ENCODE measurements at regions not wholly inside any gene's neighbourhood (a gene's known extent, or its start where the extent isn't known, plus 50 kb on each side); places are given as distances from the start of the nearest gene placed in this dataset.

- Histone ChIP-seq H3K27ac (ENCODE audit: low read depth in 2 of 2, low read length in 2 of 2) (no peak overlapping the region), H3K4me1 (ENCODE audit: control insufficient read depth in 2 of 2, insufficient read depth in 2 of 2, low read length in 2 of 2) (no peaks in the 10 kb centered on the region), H3K9me3 (ENCODE audit: control insufficient read depth in 2 of 2, low read length in 2 of 2) (no peaks in the 10 kb centered on the region), H3K4me3 (ENCODE audit: low read length in 2 of 2) (no peak overlapping the region), H3K27me3 (ENCODE audit: control insufficient read depth in 2 of 2, insufficient read depth in 2 of 2, low read length in 2 of 2) (no peaks in the 10 kb centered on the region), H3K9ac (ENCODE audit: low read depth in 1 of 2, low read length in 2 of 2) (no peak overlapping the region), H3K36me3 (ENCODE audit: control insufficient read depth in 2 of 2, insufficient read depth in 2 of 2, low read length in 2 of 2) (no peaks in the 10 kb centered on the region)
Measured at GRCh38 chr14:86050072-86050683, 520.2 kb downstream of the FLRT2 start.

GRCh38 chr14:86039176-86039575, 509.2 kb downstream of the FLRT2 start:
- Histone ChIP-seq H3K4me3 (ENCODE audit: low read length in 2 of 2) (no peak overlapping the region), H3K9me3 (ENCODE audit: control insufficient read depth in 2 of 2, low read length in 2 of 2) (no peaks in the 10 kb centered on the region), H3K9ac (ENCODE audit: low read depth in 1 of 2, low read length in 2 of 2) (no peak overlapping the region), H3K27ac (ENCODE audit: low read depth in 2 of 2, low read length in 2 of 2) (no peak overlapping the region), H3K4me1 (ENCODE audit: control insufficient read depth in 2 of 2, insufficient read depth in 2 of 2, low read length in 2 of 2) (no peaks in the 10 kb centered on the region), H3K27me3 (ENCODE audit: control insufficient read depth in 2 of 2, insufficient read depth in 2 of 2, low read length in 2 of 2) (no peaks in the 10 kb centered on the region), H3K36me3 (ENCODE audit: control insufficient read depth in 2 of 2, insufficient read depth in 2 of 2, low read length in 2 of 2) (no peaks in the 10 kb centered on the region)

GRCh38 chr14:86038387-86039042, 508.6 kb downstream of the FLRT2 start:
- Histone ChIP-seq H3K9ac (ENCODE audit: low read depth in 1 of 2, low read length in 2 of 2) (no peak overlapping the region), H3K36me3 (ENCODE audit: control insufficient read depth in 2 of 2, insufficient read depth in 2 of 2, low read length in 2 of 2) (no peaks in the 10 kb centered on the region), H3K27ac (ENCODE audit: low read depth in 2 of 2, low read length in 2 of 2) (no peak overlapping the region), H3K4me3 (ENCODE audit: low read length in 2 of 2) (no peak overlapping the region), H3K27me3 (ENCODE audit: control insufficient read depth in 2 of 2, insufficient read depth in 2 of 2, low read length in 2 of 2) (no peaks in the 10 kb centered on the region), H3K4me1 (ENCODE audit: control insufficient read depth in 2 of 2, insufficient read depth in 2 of 2, low read length in 2 of 2) (no peaks in the 10 kb centered on the region), H3K9me3 (ENCODE audit: control insufficient read depth in 2 of 2, low read length in 2 of 2) (no peaks in the 10 kb centered on the region)

GRCh38 chr14:86035882-86036281, 505.9 kb downstream of the FLRT2 start:
- Histone ChIP-seq H3K27ac (ENCODE audit: low read depth in 2 of 2, low read length in 2 of 2) (no peak overlapping the region), H3K4me3 (ENCODE audit: low read length in 2 of 2) (no peak overlapping the region), H3K36me3 (ENCODE audit: control insufficient read depth in 2 of 2, insufficient read depth in 2 of 2, low read length in 2 of 2) (no peaks in the 10 kb centered on the region), H3K4me1 (ENCODE audit: control insufficient read depth in 2 of 2, insufficient read depth in 2 of 2, low read length in 2 of 2) (no peaks in the 10 kb centered on the region), H3K9me3 (ENCODE audit: control insufficient read depth in 2 of 2, low read length in 2 of 2) (no peaks in the 10 kb centered on the region), H3K9ac (ENCODE audit: low read depth in 1 of 2, low read length in 2 of 2) (no peak overlapping the region), H3K27me3 (ENCODE audit: control insufficient read depth in 2 of 2, insufficient read depth in 2 of 2, low read length in 2 of 2) (no peaks in the 10 kb centered on the region)

GRCh38 chr14:86027990-86028389, 498.0 kb downstream of the FLRT2 start:
- H3K4me1 ChIP-seq (ENCODE audit: control insufficient read depth in 2 of 2, insufficient read depth in 2 of 2, low read length in 2 of 2), result no peaks in the 10 kb centered on the region
- H3K27me3 ChIP-seq (ENCODE audit: control insufficient read depth in 2 of 2, insufficient read depth in 2 of 2, low read length in 2 of 2), result no peaks in the 10 kb centered on the region
- no peak overlapping the region for H3K27ac ChIP-seq (ENCODE audit: low read depth in 2 of 2, low read length in 2 of 2)
- H3K4me3 ChIP-seq (ENCODE audit: low read length in 2 of 2), result no peak overlapping the region
- H3K9me3 ChIP-seq (ENCODE audit: control insufficient read depth in 2 of 2, low read length in 2 of 2), result no peaks in the 10 kb centered on the region
- no peak overlapping the region for H3K9ac ChIP-seq (ENCODE audit: low read depth in 1 of 2, low read length in 2 of 2)
- H3K36me3 ChIP-seq (ENCODE audit: control insufficient read depth in 2 of 2, insufficient read depth in 2 of 2, low read length in 2 of 2), result no peaks in the 10 kb centered on the region

GRCh38 chr14:86027144-86027543, 497.2 kb downstream of the FLRT2 start:
- no peaks in the 10 kb centered on the region for H3K4me1 ChIP-seq (ENCODE audit: control insufficient read depth in 2 of 2, insufficient read depth in 2 of 2, low read length in 2 of 2)
- no peaks in the 10 kb centered on the region for H3K27me3 ChIP-seq (ENCODE audit: control insufficient read depth in 2 of 2, insufficient read depth in 2 of 2, low read length in 2 of 2)
- H3K9me3 ChIP-seq (ENCODE audit: control insufficient read depth in 2 of 2, low read length in 2 of 2), result no peaks in the 10 kb centered on the region
- no peak overlapping the region for H3K27ac ChIP-seq (ENCODE audit: low read depth in 2 of 2, low read length in 2 of 2)
- H3K36me3 ChIP-seq (ENCODE audit: control insufficient read depth in 2 of 2, insufficient read depth in 2 of 2, low read length in 2 of 2), result no peaks in the 10 kb centered on the region
- no peak overlapping the region for H3K9ac ChIP-seq (ENCODE audit: low read depth in 1 of 2, low read length in 2 of 2)
- H3K4me3 ChIP-seq (ENCODE audit: low read length in 2 of 2), result no peak overlapping the region

GRCh38 chr14:86022031-86022629, 492.2 kb downstream of the FLRT2 start:
- H3K9me3 ChIP-seq (ENCODE audit: control insufficient read depth in 2 of 2, low read length in 2 of 2), result peaks cover 0 to 4% of the 10 kb centered on the region in 2 donors
- H3K27ac ChIP-seq (ENCODE audit: low read depth in 2 of 2, low read length in 2 of 2), result no peak overlapping the region
- H3K4me3 ChIP-seq (ENCODE audit: low read length in 2 of 2), result no peak overlapping the region
- H3K36me3 ChIP-seq (ENCODE audit: control insufficient read depth in 2 of 2, insufficient read depth in 2 of 2, low read length in 2 of 2), result no peaks in the 10 kb centered on the region
- H3K9ac ChIP-seq (ENCODE audit: low read depth in 1 of 2, low read length in 2 of 2), result no peak overlapping the region
- H3K4me1 ChIP-seq (ENCODE audit: control insufficient read depth in 2 of 2, insufficient read depth in 2 of 2, low read length in 2 of 2), result no peaks in the 10 kb centered on the region
- H3K27me3 ChIP-seq (ENCODE audit: control insufficient read depth in 2 of 2, insufficient read depth in 2 of 2, low read length in 2 of 2), result no peaks in the 10 kb centered on the region

GRCh38 chr14:86020841-86021240, 490.9 kb downstream of the FLRT2 start:
- H3K9me3 ChIP-seq (ENCODE audit: control insufficient read depth in 2 of 2, low read length in 2 of 2), result peaks cover 0 to 4% of the 10 kb centered on the region in 2 donors

GRCh38 chr14:86015941-86016340, 486.0 kb downstream of the FLRT2 start:
- no peaks in the 10 kb centered on the region for H3K36me3 ChIP-seq (ENCODE audit: control insufficient read depth in 2 of 2, insufficient read depth in 2 of 2, low read length in 2 of 2)
- no peak overlapping the region for H3K4me3 ChIP-seq (ENCODE audit: low read length in 2 of 2)
- H3K27ac ChIP-seq (ENCODE audit: low read depth in 2 of 2, low read length in 2 of 2), result no peak overlapping the region
- peaks cover 0 to 4% of the 10 kb centered on the region in 2 donors for H3K9me3 ChIP-seq (ENCODE audit: control insufficient read depth in 2 of 2, low read length in 2 of 2)
- no peaks in the 10 kb centered on the region for H3K27me3 ChIP-seq (ENCODE audit: control insufficient read depth in 2 of 2, insufficient read depth in 2 of 2, low read length in 2 of 2)
- H3K4me1 ChIP-seq (ENCODE audit: control insufficient read depth in 2 of 2, insufficient read depth in 2 of 2, low read length in 2 of 2), result no peaks in the 10 kb centered on the region
- no peak overlapping the region for H3K9ac ChIP-seq (ENCODE audit: low read depth in 1 of 2, low read length in 2 of 2)

More at GRCh38 chr14:86020841-86021240, 490.9 kb downstream of the FLRT2 start:
- no peaks in the 10 kb centered on the region for H3K27me3 ChIP-seq (ENCODE audit: control insufficient read depth in 2 of 2, insufficient read depth in 2 of 2, low read length in 2 of 2)
- no peaks in the 10 kb centered on the region for H3K4me1 ChIP-seq (ENCODE audit: control insufficient read depth in 2 of 2, insufficient read depth in 2 of 2, low read length in 2 of 2)
- no peak overlapping the region for H3K4me3 ChIP-seq (ENCODE audit: low read length in 2 of 2)
- H3K27ac ChIP-seq (ENCODE audit: low read depth in 2 of 2, low read length in 2 of 2), result no peak overlapping the region
- no peak overlapping the region for H3K9ac ChIP-seq (ENCODE audit: low read depth in 1 of 2, low read length in 2 of 2)
- no peaks in the 10 kb centered on the region for H3K36me3 ChIP-seq (ENCODE audit: control insufficient read depth in 2 of 2, insufficient read depth in 2 of 2, low read length in 2 of 2)

GRCh38 chr14:86015511-86015910, 485.6 kb downstream of the FLRT2 start:
- Histone ChIP-seq H3K27me3 (ENCODE audit: control insufficient read depth in 2 of 2, insufficient read depth in 2 of 2, low read length in 2 of 2) (no peaks in the 10 kb centered on the region), H3K27ac (ENCODE audit: low read depth in 2 of 2, low read length in 2 of 2) (no peak overlapping the region), H3K4me1 (ENCODE audit: control insufficient read depth in 2 of 2, insufficient read depth in 2 of 2, low read length in 2 of 2) (no peaks in the 10 kb centered on the region), H3K4me3 (ENCODE audit: low read length in 2 of 2) (no peak overlapping the region), H3K9me3 (ENCODE audit: control insufficient read depth in 2 of 2, low read length in 2 of 2) (peaks cover 0 to 4% of the 10 kb centered on the region in 2 donors), H3K36me3 (ENCODE audit: control insufficient read depth in 2 of 2, insufficient read depth in 2 of 2, low read length in 2 of 2) (no peaks in the 10 kb centered on the region), H3K9ac (ENCODE audit: low read depth in 1 of 2, low read length in 2 of 2) (no peak overlapping the region)
